ENCODE measurements at regions not wholly inside any gene's neighbourhood (a gene's known extent, or its start where the extent isn't known, plus 50 kb on each side); places are given as distances from the start of the nearest gene placed in this dataset.

DNA sequence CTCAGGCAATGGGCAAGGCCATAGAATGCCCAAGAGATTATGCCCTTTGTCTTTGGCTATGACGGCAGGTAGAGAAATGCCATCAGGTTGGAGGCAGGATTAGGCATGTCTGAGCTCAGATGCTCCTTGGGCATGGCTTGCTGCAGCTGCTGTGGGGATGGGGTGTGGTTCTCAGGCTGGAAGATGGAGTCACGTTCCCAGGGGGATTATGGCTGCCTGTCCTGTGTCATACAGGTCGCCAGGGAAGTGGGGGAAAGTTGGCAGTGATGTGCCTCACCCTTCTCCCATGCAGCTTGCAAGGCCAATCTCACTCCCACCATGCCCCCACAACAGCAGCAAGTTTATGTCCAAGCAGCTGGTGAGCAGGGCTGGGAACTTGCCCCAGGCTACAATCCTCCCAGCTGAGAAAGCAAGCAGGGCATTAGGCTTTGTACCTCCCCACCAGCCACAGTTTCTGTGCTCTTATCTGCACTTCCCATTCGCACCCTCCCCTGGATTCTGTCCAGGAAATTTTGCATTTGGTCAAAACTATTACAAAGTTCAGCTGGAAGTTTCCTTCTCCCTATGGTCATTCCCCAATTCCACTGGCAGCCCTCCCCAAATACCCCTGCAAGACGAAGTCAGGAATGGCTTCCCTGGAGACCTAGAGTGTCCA lies 1788.0 kb upstream of the NUDT12 start:
- in situ Hi-C loops (cut with MboI; ENCODE audit: low sequenced_read_pairs) (no loop called here), intact Hi-C loops (cut with micrococcal nuclease) (no loop called here)

More for the DNA sequence above, 1788.0 kb upstream of the NUDT12 start:
- Histone ChIP-seq H3K4me2 (ENCODE audit: low read depth, low read length) (no peak overlapping the region), H2BK120ac (ENCODE audit: low read depth, low read length) (no peak overlapping the region), H3K27me3 (ENCODE audit: control insufficient read depth, insufficient read depth, low read length) (no peaks in the 10 kb centered on the region), H2BK20ac (ENCODE audit: low read depth, low read length) (no peak overlapping the region), H3K18ac (ENCODE audit: low read depth, low read length) (no peak overlapping the region), H3K23ac (ENCODE audit: low read depth, low read length) (no peak overlapping the region), H4K5ac (ENCODE audit: low read depth, low read length) (no peak overlapping the region), H2BK5ac (ENCODE audit: low read depth, low read length, poor library complexity, severe bottlenecking) (no peak overlapping the region), H3K36me3 (ENCODE audit: control insufficient read depth, insufficient read depth, low read length) (no peaks in the 10 kb centered on the region), H2BK15ac (ENCODE audit: low read depth, low read length) (no peak overlapping the region), H3K56ac (ENCODE audit: extremely low read depth, insufficient read depth, low read length) (no peak overlapping the region), H3K4me3 (ENCODE audit: insufficient read depth, low read depth, low read length) (no peak overlapping the region), H2AK9ac (replicated peaks; ENCODE audit: low read depth, low read length, poor library complexity) (no peak overlapping the region), H4K8ac (ENCODE audit: low read depth in 2 of 2, low read length in 2 of 2) (no peak overlapping the region), H2AK5ac (ENCODE audit: low read depth, low read length) (no peak overlapping the region), H3K14ac (replicated peaks; ENCODE audit: low read depth, low read length) (no peak overlapping the region), H3K9ac (ENCODE audit: low read depth, low read length) (no peak overlapping the region), H3K4me1 (ENCODE audit: control insufficient read depth, insufficient read depth, low read length) (no peaks in the 10 kb centered on the region), H2AFZ (replicated peaks; ENCODE audit: low read length, poor library complexity) (no peak overlapping the region), H3K4ac (ENCODE audit: low read depth, low read length) (no peak overlapping the region), H3K27ac (ENCODE audit: insufficient read depth, low read length) (no peak overlapping the region), H3K9me3 (ENCODE audit: control insufficient read depth, insufficient read depth, low read length) (peaks cover 14% of the 10 kb centered on the region), H3K9me1 (ENCODE audit: insufficient read depth, low read length) (no peaks in the 10 kb centered on the region), H4K20me1 (ENCODE audit: insufficient read depth, low read length) (no peaks in the 10 kb centered on the region), H3K79me1 (ENCODE audit: low read depth in 1 of 2, low read length in 2 of 2) (no peaks in the 10 kb centered on the region), H4K91ac (ENCODE audit: insufficient read depth, low read depth, low read length) (no peak overlapping the region)
- ChIA-PET POLR2A (ENCODE audit: unreplicated experiment) (no interaction called here), CTCF (no interaction called here)
- BruUV-seq (replicated peaks), result no TSS peak
- dilution Hi-C loops (cut with HindIII; ENCODE audit: low sequenced_read_pairs, unreplicated experiment), result no loop called here
- DNase-seq (no peak), ATAC-seq (ENCODE audit: low read depth) (no peak)
- TF ChIP-seq CEBPB (IDR thresholded peaks at IDR 0.05; ENCODE audit: low read depth, low read length) (no peak), ELK1 (IDR thresholded peaks at IDR 0.05; ENCODE audit: borderline replicate concordance, low read depth, low read length) (no peak), BHLHE40 (IDR thresholded peaks at IDR 0.05; ENCODE audit: low read depth, low read length) (no peak), SMC3 (IDR thresholded peaks at IDR 0.05; ENCODE audit: low read depth, low read length) (no peak), MXI1 (IDR thresholded peaks at IDR 0.05; ENCODE audit: borderline replicate concordance, low read depth, low read length) (no peak), POLR2A (IDR thresholded peaks at IDR 0.05; ENCODE audit: low read depth, low read length) (no peak), MAFK (IDR thresholded peaks at IDR 0.05; ENCODE audit: low read depth, low read length) (no peak), NFE2L2 (IDR thresholded peaks at IDR 0.05; ENCODE audit: low read depth, low read length) (no peak), MAZ (IDR thresholded peaks at IDR 0.05; ENCODE audit: borderline replicate concordance, low read depth, low read length) (no peak), FOS (IDR thresholded peaks at IDR 0.05; ENCODE audit: low read depth, low read length) (no peak), RFX5 (IDR thresholded peaks at IDR 0.05; ENCODE audit: low read depth, low read length) (no peak), CHD1 (IDR thresholded peaks at IDR 0.05; ENCODE audit: low read depth, low read length) (no peak), RCOR1 (IDR thresholded peaks at IDR 0.05; ENCODE audit: insufficient replicate concordance, low read length) (no peak), RAD21 (IDR thresholded peaks at IDR 0.05; ENCODE audit: low read length) (no peak)
- TF ChIP-seq, protein P1, sequence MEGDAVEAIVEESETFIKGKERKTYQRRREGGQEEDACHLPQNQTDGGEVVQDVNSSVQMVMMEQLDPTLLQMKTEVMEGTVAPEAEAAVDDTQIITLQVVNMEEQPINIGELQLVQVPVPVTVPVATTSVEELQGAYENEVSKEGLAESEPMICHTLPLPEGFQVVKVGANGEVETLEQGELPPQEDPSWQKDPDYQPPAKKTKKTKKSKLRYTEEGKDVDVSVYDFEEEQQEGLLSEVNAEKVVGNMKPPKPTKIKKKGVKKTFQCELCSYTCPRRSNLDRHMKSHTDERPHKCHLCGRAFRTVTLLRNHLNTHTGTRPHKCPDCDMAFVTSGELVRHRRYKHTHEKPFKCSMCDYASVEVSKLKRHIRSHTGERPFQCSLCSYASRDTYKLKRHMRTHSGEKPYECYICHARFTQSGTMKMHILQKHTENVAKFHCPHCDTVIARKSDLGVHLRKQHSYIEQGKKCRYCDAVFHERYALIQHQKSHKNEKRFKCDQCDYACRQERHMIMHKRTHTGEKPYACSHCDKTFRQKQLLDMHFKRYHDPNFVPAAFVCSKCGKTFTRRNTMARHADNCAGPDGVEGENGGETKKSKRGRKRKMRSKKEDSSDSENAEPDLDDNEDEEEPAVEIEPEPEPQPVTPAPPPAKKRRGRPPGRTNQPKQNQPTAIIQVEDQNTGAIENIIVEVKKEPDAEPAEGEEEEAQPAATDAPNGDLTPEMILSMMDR (conservative IDR thresholded peaks at IDR 0.05; ENCODE audit: low read depth, low read length), result no peak
- TF ChIP-seq, protein P2, sequence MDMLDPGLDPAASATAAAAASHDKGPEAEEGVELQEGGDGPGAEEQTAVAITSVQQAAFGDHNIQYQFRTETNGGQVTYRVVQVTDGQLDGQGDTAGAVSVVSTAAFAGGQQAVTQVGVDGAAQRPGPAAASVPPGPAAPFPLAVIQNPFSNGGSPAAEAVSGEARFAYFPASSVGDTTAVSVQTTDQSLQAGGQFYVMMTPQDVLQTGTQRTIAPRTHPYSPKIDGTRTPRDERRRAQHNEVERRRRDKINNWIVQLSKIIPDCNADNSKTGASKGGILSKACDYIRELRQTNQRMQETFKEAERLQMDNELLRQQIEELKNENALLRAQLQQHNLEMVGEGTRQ (IDR thresholded peaks at IDR 0.05; ENCODE audit: low read depth, low read length), result no peak
- WGBS, 2 experiments (ENCODE audit: extremely low coverage in 2 of 2, insufficient read length in 1 of 2), result 60% methylated on average over 1 of the region's 5 CpGs; no CpG with 5 or more reads in 1 of the 2 experiments

Measured in IMR-90 (cell line).